RWPE2 (cell line): ENCODE measurements at regions not wholly inside any gene's neighbourhood (a gene's known extent, or its start where the extent isn't known, plus 50 kb on each side); places are given as distances from the start of the nearest gene placed in this dataset.

Experiments
- ATAC-seq: fragments of 200-7000 bp; cut with Tn5 transposase; 3 replicates; pipeline ENCODE4 v1.9.1; 2021; ENCODE audit warnings: low read depth
- DNase-seq: peaks from one replicate; pipeline ENCODE4 v3.0.0-alpha.2; 2020; ENCODE audit warnings: low spot score
- H3K27ac ChIP-seq: fragments of 450-650 bp; 2 replicates; pipeline ENCODE4 v1.5.1; 2017; ENCODE audit warnings: mild to moderate bottlenecking; ENCODE audit not compliant: poor library complexity, severe bottlenecking
- H3K27me3 ChIP-seq: fragments of 250-450 bp; sonication (Bioruptor Pico); 2 replicates; pipeline ENCODE4 v1.5.1; 2021; ENCODE audit warnings: mild to moderate bottlenecking, moderate library complexity; ENCODE audit not compliant: insufficient read depth, poor library complexity, severe bottlenecking
- H3K36me3 ChIP-seq: fragments of 250-450 bp; sonication (Bioruptor Pico); 2 replicates; pipeline ENCODE4 v1.5.1; 2020; ENCODE audit warnings: low read depth, mild to moderate bottlenecking, moderate library complexity
- H3K4me1 ChIP-seq: fragments of 250-450 bp; sonication (Bioruptor Pico); 2 replicates; pipeline ENCODE4 v1.5.1; 2021; ENCODE audit warnings: mild to moderate bottlenecking, moderate library complexity; ENCODE audit not compliant: insufficient read depth, poor library complexity, severe bottlenecking
- H3K4me3 ChIP-seq: fragments of 250-450 bp; sonication (Bioruptor Pico); 2 replicates; pipeline ENCODE4 v1.5.1; 2021; ENCODE audit warnings: mild to moderate bottlenecking, moderate library complexity; ENCODE audit not compliant: severe bottlenecking
- H3K9me3 ChIP-seq: fragments of 250-450 bp; sonication (Bioruptor Pico); 2 replicates; pipeline ENCODE4 v1.5.1; 2021; ENCODE audit warnings: mild to moderate bottlenecking, moderate library complexity; ENCODE audit not compliant: severe bottlenecking
- CTCF ChIP-seq: fragments of 450-650 bp; IDR thresholded peaks from one replicate; pipeline ENCODE4 v1.5.1; 2017; ENCODE audit warnings: mild to moderate bottlenecking, moderate library complexity; ENCODE audit not compliant: poor library complexity, severe bottlenecking

DNA sequence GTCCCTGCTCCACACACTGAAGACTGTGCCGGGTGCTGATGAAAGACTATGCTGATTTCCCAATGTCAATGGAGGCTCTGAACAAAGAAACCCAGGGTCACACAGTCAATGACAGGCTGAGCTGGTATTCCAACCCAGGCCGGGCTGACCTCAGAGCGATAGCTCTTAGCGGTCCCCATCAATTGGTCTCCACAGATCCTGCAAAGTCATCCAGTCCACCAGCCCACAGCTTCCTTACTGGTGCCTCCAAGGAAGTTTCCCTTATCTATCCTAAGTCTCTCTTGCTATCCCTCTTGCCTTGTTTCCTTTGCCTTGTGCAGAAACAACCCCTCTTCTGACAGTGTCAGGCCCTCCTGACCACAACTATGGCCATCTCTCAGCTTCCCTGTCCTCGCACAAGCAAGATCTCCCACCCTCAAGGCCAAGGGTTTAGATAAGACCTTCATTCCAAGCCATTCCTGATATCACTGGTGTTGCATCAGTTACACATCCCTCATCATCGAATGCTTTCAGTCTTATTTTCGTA, 52.7 kb upstream of the KSR1 start:
- no peak overlapping the region for H3K27ac ChIP-seq
- DNase-seq (no peak), ATAC-seq (no peak)
- H3K36me3 ChIP-seq, result no peaks in the 10 kb centered on the region
- H3K4me1 ChIP-seq, result peaks cover 4% of the 10 kb centered on the region
- no peak overlapping the region for H3K4me3 ChIP-seq
- H3K9me3 ChIP-seq, result no peaks in the 10 kb centered on the region
- no peak for TF ChIP-seq CTCF
- no peaks in the 10 kb centered on the region for H3K27me3 ChIP-seq

GRCh38 chr17:27404676-27405075, 51.6 kb upstream of the KSR1 start:
- ATAC-seq, result no peak
- Histone ChIP-seq H3K36me3 (no peaks in the 10 kb centered on the region), H3K27me3 (no peaks in the 10 kb centered on the region), H3K9me3 (no peaks in the 10 kb centered on the region), H3K4me1 (peaks cover 10% of the 10 kb centered on the region), H3K4me3 (no peak overlapping the region), H3K27ac (no peak overlapping the region)
- DNase-seq, result no peak
- no peak for TF ChIP-seq CTCF
